Mucosa of stomach (tissue), 1 donor: ENCODE measurements at regions not wholly inside any gene's neighbourhood (a gene's known extent, or its start where the extent isn't known, plus 50 kb on each side); places are given as distances from the start of the nearest gene placed in this dataset.

Source experiments
- H3K27me3 ChIP-seq: one replicate; pipeline ENCODE4 v1.7.0; 2013; ENCODE audit warnings: mild to moderate bottlenecking, low read length; ENCODE audit not compliant: control insufficient read depth, insufficient read depth
- H3K36me3 ChIP-seq: one replicate; pipeline ENCODE4 v1.7.0; 2013; ENCODE audit warnings: low read length; ENCODE audit not compliant: control insufficient read depth, insufficient read depth
- H3K4me1 ChIP-seq: one replicate; pipeline ENCODE4 v1.7.0; 2013; ENCODE audit warnings: mild to moderate bottlenecking, low read length; ENCODE audit not compliant: control insufficient read depth, insufficient read depth
- H3K4me3 ChIP-seq: one replicate; pipeline ENCODE4 v1.7.0; 2013; ENCODE audit warnings: low read length
- H3K9ac ChIP-seq: one replicate; pipeline ENCODE4 v1.7.0; 2013; ENCODE audit warnings: mild to moderate bottlenecking, low read length, moderate library complexity
- H3K9me3 ChIP-seq: one replicate; pipeline ENCODE4 v1.7.0; 2013; ENCODE audit warnings: mild to moderate bottlenecking, low read length, moderate library complexity; ENCODE audit not compliant: control insufficient read depth
- donor health status: Pancreatic carcinoma.

DNA sequence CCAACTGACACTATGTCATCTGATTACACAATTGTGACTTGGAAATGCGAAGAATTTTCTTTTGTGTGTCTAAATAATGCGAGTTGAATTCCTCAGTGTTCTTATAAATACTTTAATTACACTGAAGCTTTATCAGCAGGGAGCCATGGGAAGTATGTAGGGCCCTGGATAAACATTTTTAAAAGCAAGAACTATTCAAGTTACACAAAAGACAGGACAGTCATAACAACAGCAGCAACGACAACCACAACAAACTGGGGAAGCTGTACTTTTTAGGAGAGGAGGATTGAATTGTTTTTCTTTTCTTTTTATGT, 250.3 kb upstream of the ZNF608 start:
- H3K4me3 ChIP-seq: no peak overlapping the region
- H3K9me3 ChIP-seq: no peaks in the 10 kb centered on the region
- no peaks in the 10 kb centered on the region for H3K27me3 ChIP-seq
- no peak overlapping the region for H3K9ac ChIP-seq
- peaks cover 4% of the 10 kb centered on the region for H3K4me1 ChIP-seq
- no peaks in the 10 kb centered on the region for H3K36me3 ChIP-seq

DNA sequence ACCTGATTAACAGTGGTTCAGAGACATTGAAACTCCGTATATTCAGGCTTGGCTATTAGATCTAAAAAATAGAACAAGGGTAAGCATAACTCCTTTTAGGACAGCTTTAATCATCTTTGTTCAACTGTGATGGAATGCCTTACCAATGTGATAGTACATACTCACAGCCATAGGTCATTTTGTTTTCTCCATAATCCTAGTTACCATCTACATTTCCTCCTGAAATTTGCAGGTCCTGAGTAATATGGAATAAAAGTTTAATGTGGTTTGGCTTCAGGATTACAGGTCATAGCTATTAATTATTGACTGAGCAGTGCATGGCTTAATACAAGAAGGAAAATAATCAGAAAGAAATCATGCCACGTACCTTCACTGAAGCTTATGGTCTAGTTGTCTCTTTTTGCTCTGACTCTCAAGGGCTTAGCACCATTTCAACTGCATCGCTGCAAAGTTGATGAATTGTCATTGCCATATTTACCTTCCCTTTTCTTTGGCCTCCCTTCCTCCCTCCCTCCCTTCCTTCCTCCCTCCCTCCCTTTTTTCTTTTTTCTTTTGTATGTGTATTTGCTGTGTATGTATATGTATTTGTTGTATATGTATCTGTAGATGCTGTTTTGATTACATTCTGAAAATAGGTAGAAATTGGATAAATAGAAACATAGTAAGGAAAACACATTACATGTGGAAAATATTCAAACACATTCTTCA, 250.9 kb upstream of the ZNF608 start:
- Histone ChIP-seq H3K27me3 (no peaks in the 10 kb centered on the region), H3K4me3 (no peak overlapping the region), H3K36me3 (no peaks in the 10 kb centered on the region), H3K9ac (no peak overlapping the region), H3K4me1 (peaks cover 4% of the 10 kb centered on the region), H3K9me3 (no peaks in the 10 kb centered on the region)

DNA sequence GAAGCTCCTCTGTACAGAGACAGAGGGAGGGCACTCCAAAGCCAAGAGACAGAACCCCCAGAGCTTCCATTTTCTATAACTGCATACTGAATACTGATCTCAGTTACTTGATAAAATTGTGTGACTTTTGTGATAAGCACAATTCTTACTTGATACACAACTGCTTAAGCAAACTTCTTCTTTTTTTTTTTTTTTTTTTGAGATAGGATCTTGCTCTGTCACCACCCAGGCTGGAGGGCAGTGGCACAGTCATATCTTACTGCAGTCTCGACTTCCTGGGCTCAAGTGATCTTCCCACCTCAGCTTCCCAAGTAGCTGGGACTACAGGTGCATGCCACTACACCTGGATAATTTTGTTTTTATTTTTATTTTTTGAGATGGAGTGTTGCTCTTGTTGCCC, 252.1 kb upstream of the ZNF608 start:
- no peaks in the 10 kb centered on the region for H3K36me3 ChIP-seq
- H3K9ac ChIP-seq: no peak overlapping the region
- H3K4me1 ChIP-seq: peaks cover 4% of the 10 kb centered on the region
- H3K9me3 ChIP-seq: no peaks in the 10 kb centered on the region
- H3K4me3 ChIP-seq: no peak overlapping the region
- H3K27me3 ChIP-seq: no peaks in the 10 kb centered on the region

DNA sequence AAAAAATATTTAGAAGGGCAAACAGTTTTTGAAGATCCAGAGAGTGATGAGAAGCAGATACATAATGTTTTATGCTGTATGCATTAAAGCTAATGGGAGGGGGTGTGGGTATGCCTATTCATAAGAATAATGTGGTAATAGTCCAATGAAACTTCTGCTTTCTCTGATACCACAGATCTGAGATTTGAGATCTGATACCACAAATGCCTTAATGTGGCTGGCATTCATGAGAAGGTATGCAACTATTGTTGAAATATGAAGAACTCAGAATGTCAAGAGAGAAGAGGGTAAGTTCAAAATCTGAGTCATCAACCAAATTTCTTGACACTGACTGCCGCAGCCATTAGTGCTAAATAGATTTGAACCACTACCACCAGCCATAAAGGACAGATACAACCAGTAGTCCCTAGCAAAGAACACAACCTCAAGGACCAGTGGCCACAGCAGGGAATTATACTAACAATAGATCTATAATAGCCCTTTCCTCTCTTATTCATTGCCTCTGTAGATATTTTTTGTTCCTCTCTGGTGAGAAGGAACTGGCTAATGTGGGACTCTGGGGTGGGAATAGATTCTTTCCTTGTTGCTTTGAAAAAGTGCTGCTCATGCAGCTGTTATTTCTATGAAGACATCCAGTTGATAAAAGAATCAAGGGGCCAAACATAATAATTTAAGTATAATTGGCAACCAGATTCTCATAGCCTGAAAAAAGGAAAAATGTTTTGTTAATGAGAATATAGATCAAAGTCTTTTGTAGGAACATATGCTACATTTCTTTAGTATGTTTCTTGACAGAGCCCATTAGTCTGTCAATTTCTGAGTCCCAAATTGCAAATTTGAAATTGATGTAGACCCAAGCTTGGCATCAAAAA, 256.5 kb upstream of the ZNF608 start:
- Histone ChIP-seq H3K4me3 (no peak overlapping the region), H3K9me3 (no peaks in the 10 kb centered on the region), H3K36me3 (no peaks in the 10 kb centered on the region), H3K9ac (no peak overlapping the region), H3K27me3 (no peaks in the 10 kb centered on the region), H3K4me1 (no peaks in the 10 kb centered on the region)

DNA sequence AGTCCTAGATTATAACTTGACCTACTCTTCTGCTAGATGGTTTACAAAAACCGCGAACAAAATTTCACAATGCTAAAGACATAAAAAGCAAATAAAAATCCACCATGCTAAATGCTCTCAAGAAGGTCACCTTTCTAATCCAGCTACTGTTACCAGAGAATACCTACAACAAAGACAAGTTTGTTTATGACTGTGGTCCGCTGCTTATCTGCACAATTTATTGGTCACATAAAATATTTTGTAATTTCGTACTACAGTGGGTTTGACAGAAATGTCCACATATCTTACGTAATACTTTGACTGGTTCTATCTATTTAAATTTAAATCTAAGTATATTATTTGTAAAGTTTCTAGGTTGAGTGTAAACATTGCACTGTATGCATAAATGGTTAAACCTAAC, 257.6 kb upstream of the ZNF608 start:
- no peaks in the 10 kb centered on the region for H3K27me3 ChIP-seq
- no peaks in the 10 kb centered on the region for H3K9me3 ChIP-seq
- no peaks in the 10 kb centered on the region for H3K4me1 ChIP-seq
- no peaks in the 10 kb centered on the region for H3K36me3 ChIP-seq
- H3K4me3 ChIP-seq: no peak overlapping the region
- H3K9ac ChIP-seq: no peak overlapping the region

DNA sequence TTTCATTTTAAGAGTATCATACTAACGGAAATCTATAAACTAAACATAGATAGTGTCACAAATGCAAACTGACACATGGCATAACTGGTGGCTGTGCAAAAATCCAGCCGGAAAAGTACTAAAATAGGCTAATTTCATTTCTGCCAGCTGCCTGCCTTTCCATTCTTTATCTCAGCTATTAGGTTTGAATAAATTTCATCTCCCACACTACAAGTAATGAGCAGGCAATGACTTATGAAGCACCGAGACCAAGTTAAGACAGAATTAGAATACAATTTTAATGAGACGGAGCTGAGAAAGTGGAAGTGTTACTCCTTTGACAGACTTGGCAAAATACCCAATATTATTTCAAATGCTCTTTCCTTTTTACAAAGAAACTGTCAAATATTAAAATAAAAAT, 258.8 kb upstream of the ZNF608 start:
- Histone ChIP-seq H3K36me3 (no peaks in the 10 kb centered on the region), H3K4me3 (no peak overlapping the region), H3K9me3 (no peaks in the 10 kb centered on the region), H3K27me3 (no peaks in the 10 kb centered on the region), H3K9ac (no peak overlapping the region), H3K4me1 (no peaks in the 10 kb centered on the region)

DNA sequence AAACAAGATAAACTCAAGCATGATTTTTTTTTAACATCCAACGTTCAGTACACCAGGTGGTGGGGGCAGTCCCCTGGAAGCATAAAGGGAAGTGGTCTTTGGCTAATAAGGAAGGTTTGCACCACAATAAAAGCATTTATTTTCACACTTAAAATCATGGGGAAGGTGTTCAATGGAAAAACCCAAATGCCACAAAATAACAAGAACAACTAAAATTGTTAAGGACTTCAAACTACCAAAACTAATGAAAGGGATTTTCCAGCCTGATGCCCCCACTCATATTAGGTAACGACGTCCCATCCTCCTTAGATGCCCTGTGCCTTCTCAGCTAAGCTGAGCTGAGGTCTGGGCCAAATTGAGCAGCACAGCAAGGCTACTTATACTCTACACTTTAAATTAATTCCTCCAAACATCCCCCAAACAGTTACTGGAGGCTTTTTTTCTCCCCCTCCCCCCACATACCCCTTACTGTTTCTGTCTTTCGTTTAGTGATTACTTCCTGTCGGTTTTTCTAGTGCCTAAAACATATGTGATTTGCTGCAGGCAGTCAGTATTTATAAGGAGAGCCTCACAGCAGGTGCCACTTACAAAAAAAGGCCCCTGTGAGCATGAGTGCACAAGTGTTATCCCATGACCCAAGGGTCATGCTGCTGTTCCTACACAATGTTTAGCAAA, 259.7 kb upstream of the ZNF608 start:
- H3K27me3 ChIP-seq: no peaks in the 10 kb centered on the region

DNA sequence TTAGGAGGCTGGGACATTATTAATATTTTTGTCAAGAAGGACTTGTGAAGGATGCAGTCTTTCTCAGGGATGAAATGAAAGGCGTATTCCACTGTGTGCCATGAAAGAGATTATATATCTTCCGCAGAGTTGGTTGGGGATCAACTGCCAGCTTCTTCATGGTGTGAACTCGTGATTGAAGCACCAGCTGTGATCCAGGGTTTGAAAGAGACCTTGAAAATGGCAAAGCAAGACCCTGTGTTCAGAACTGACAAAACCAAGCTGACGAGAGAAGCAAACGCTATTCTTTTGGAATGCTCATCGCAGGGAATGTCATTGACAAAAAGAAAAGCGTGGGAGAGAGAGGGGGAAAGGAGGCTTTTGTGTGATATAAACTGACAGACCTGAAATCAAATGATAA, 263.9 kb upstream of the ZNF608 start:
- no peaks in the 10 kb centered on the region for H3K36me3 ChIP-seq
- no peaks in the 10 kb centered on the region for H3K27me3 ChIP-seq
- H3K9ac ChIP-seq: no peak overlapping the region
- peaks cover 15% of the 10 kb centered on the region for H3K4me1 ChIP-seq
- no peak overlapping the region for H3K4me3 ChIP-seq
- H3K9me3 ChIP-seq: no peaks in the 10 kb centered on the region

More for the DNA sequence above, 259.7 kb upstream of the ZNF608 start:
- H3K4me1 ChIP-seq: peaks cover under 1% of the 10 kb centered on the region
- no peak overlapping the region for H3K9ac ChIP-seq
- no peak overlapping the region for H3K4me3 ChIP-seq
- no peaks in the 10 kb centered on the region for H3K36me3 ChIP-seq
- H3K9me3 ChIP-seq: no peaks in the 10 kb centered on the region

DNA sequence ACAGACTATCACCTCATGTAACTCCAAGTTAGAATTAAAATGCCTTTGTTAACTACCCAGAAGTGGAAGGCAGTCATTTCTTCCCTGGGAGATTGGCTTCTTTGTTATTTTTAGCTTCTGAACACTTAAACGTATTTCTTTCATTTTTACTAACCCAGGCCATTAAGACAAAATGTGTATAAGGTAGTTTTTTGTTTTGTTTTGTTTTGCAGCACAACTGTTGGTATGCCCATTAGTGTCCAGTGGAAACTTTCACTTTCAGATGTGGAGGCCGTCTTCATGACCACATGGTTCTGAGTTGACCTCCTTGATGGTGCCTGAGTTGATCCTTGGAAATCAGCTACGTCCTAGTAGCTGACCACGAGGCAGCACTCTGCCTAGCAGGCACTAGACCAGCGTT, 264.6 kb upstream of the ZNF608 start:
- H3K27me3 ChIP-seq: no peaks in the 10 kb centered on the region
- H3K9ac ChIP-seq: no peak overlapping the region
- no peak overlapping the region for H3K4me3 ChIP-seq
- peaks cover 15% of the 10 kb centered on the region for H3K4me1 ChIP-seq
- no peaks in the 10 kb centered on the region for H3K36me3 ChIP-seq
- no peaks in the 10 kb centered on the region for H3K9me3 ChIP-seq

DNA sequence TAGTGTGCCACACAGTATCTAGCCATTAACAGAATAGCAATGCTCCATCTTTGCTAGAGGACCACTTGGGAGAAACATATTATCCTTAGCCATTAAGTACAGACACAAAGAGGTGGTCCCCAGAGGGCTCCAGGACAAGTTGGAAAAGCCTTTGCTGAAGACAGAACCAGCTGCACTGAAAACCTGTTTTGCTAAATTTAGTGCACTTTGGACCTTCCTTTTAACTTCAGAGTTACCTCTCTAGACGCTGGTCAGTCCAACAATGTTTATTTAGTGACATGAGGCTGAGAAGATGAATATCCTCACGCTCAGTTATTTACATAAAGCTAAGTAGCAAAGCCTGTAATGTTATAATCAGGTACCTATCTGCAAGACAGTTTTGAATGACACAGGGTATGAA, 265.0 kb upstream of the ZNF608 start:
- Histone ChIP-seq H3K36me3 (no peaks in the 10 kb centered on the region), H3K27me3 (no peaks in the 10 kb centered on the region), H3K4me3 (no peak overlapping the region), H3K9me3 (no peaks in the 10 kb centered on the region), H3K9ac (no peak overlapping the region), H3K4me1 (peaks cover 15% of the 10 kb centered on the region)

DNA sequence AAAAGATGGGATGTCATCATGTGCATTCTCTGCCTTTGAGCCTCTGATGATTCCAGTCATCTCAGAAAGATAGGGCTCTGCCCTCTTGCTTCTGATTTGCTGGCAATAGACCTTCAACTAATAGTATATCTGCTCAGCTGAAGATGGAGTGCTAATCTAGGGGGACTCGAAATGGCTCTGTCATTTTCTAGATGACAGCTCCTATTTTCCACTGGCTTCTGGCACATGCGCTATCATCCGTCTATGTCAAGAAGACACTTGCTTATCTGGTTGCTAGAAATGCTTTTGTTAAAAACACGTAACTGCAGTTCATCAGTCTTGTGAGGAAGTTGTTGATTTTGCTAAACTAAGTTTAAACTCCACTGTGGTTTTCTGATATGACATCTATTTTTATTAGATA, 265.5 kb upstream of the ZNF608 start:
- Histone ChIP-seq H3K4me3 (no peak overlapping the region), H3K36me3 (no peaks in the 10 kb centered on the region)

DNA sequence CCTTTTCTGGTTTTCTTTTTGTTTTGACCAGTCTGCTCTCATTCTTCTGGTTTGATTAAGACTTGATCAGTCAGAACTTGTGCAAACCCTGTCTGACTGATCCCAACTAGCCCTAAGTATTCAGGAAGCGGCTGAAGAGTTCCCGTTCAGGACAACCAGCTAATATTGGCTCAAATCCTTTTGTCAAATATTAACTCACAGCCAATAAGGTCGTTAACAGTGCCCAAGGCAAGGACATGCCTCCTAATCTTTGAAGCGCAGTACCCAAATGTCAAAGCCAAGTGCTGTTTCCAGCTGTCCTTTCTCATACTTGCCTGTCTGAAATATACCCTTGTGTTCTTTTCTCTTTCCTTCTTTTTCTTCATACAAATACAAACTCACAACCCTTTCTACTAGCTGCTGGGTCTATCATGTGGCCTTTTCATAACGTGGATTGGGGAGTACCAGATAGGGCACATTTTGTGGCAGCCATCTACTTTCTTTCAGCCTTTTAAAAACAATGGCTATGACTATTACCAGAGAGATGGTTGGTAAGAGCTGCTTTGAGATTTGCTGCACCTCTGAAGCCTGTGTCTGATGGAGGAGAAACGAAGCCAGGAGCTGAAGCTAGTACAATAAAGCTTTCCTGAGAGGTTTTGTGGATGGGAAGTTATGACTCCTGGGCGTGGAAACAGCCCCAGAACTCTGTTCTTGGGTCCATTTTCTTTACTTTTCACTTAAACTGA, 266.4 kb upstream of the ZNF608 start:
- Histone ChIP-seq H3K27me3 (no peaks in the 10 kb centered on the region), H3K9me3 (no peaks in the 10 kb centered on the region), H3K4me3 (no peak overlapping the region), H3K36me3 (no peaks in the 10 kb centered on the region), H3K4me1 (peaks cover 19% of the 10 kb centered on the region), H3K9ac (no peak overlapping the region)

More for the DNA sequence above, 265.5 kb upstream of the ZNF608 start:
- H3K27me3 ChIP-seq: no peaks in the 10 kb centered on the region
- peaks cover 15% of the 10 kb centered on the region for H3K4me1 ChIP-seq
- H3K9me3 ChIP-seq: no peaks in the 10 kb centered on the region
- H3K9ac ChIP-seq: no peak overlapping the region
